ENCODE measurements at regions not wholly inside any gene's neighbourhood (a gene's known extent, or its start where the extent isn't known, plus 50 kb on each side); places are given as distances from the start of the nearest gene placed in this dataset.
"Not testable (repeated sequence)": the region's sequence is repeated elsewhere in the genome, so short reads cannot be mapped to it uniquely, and the experiment has no call there.

DNA sequence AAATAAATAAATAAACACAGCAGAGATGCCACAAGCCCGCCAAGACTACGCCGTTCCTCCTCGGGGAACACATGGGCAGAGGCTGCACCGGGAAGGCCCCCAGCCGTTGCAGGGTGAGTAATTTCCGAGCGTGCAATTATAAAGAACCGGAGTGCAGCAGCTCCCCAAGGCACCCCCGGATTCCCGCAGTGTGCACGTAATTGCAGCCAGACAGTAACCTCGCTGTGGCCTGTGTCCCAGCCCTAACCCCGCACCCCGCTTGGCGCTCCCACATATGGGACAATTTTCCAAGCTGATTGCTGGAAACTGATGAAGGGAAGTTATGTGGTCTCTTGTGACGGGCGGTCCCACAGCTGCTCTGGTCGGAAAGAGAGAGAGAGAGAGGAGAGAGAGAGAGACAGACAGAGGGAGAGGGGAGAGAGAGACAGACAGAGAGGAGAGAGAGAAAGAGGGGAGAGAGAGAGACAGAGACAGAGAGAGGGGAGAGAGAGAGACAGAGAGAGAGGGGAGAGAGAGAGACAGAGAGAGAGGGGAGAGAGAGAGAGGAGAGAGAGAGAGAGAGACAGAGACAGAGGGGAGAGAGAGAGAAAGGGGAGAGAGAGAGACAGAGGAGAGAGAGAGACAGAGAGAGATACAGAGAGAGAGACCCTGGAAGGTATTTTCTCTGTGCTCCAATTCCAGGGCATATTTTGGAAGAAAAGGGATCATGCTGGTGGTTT lies 275.4 kb downstream of the SHOX start:
- DNase-seq (ENCODE audit: low read depth in 2 of 2), result no peak

GRCh38 chrX:903116-903515 lies 272.5 kb downstream of the SHOX start:
- DNase-seq (ENCODE audit: low read depth in 2 of 2), result no peak

GRCh38 chrX:896256-896655 lies 265.7 kb downstream of the SHOX start:
- DNase-seq (ENCODE audit: low read depth in 2 of 2), result no peak

GRCh38 chrX:889966-890651 lies 259.5 kb downstream of the SHOX start:
- no peak for DNase-seq (ENCODE audit: low read depth in 2 of 2)

DNA sequence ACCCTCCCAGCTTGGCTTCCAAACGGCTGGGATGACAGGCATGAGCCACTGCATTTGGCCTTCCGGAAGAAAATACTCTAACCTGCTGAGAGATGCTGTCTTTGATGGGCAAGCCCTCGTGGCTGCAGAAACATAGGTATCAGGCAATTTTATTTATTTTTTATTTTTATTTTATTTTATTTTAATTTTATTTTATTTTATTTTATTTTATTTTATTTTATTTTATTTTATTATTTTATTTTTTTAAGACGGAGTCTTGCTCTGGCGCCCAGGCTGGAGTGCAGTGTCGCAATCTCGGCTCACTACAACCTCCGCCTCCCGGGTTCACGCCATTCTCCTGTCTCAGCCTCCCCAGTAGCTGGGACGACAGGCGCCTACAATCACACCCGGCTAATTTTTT lies 257.1 kb downstream of the SHOX start:
- DNase-seq (ENCODE audit: low read depth in 2 of 2), result not testable (repeated sequence)

DNA sequence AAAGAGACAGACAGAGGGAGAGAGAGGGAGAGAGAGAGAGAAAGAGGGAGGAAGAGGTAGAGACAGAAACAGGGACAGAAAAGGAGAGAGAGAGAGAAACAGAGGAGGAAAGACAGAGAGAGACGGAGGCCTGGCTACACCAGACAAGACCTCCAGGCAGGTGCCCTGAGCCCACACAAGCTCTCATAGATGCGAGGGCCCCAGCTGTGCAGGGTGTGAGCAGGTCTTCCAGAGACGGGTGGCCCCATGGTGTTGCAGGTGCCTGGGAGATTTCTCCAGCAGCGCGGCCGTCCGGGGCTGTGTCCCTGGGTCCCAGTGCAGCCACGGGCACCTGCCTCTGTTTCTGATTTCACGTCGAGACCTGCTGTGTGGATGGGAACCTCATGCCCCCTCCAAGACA lies 253.0 kb downstream of the SHOX start:
- no peak for DNase-seq (ENCODE audit: low read depth in 2 of 2)

DNA sequence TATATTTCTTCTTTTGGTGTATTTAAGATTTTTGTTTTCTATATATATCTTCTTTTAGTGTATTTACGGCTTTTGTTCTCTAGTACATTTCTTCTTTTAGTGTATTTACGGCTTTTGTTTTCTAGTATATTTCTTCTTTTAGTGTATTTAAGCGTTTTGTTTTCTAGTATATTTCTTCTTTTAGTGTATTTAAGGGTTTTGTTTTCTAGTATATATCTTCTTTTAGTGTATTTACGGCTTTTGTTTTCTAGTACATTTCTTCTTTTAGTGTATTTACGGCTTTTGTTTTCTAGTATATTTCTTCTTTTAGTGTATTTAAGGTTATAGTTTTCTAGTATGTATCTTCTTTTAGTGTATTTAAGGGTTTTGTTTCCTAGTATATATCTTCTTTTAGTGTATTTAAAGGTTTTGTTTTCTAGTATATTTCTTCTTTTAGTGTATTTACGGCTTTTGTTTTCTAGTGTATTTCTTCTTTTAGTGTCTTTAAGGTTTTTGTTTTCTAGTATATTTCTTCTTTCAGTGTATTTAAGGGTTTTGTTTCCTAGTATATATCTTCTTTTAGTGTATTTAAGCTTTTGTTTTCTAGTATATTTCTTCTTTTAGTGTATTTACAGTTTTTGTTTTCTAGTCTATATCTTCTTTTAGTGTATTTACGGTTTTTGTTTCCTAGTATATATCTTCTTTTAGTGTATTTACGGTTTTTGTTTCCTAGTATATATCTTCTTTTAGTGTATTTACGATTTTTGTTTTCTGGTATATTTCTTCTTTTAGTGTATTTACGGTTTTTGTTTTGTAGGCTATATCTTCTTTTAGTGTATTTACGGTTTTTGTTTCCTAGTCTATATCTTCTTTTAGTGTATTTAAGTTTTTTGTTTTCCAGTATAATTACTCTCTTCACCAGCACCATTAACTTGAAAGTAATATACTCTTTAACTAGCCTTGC lies 249.4 kb downstream of the SHOX start:
- DNase-seq (ENCODE audit: low read depth in 2 of 2), result not testable (repeated sequence)

- no peak for DNase-seq (ENCODE audit: low read depth in 2 of 2)
Observed at GRCh38 chrX:874061-874460, 243.5 kb downstream of the SHOX start.

GRCh38 chrX:873016-873415 lies 242.4 kb downstream of the SHOX start:
- DNase-seq (ENCODE audit: low read depth in 2 of 2), result no peak

DNA sequence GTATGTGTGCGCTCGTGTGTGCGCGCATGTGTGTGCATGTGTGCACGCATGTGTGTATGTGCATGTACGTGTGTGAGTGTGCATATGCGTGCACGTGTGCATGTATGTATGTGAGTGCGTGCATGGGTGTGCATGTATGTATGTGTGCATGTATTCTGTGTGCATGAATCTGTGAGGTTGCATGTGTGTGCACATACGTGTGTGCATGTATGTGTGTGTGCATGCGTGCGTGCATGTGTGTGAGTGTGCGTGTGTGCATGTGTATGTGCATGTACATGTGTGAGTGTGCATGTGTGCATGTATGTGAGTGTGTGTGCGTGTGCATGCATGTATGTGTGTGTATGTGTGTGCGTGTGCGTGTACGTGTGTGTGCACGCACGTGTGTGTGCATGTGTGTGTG lies 241.5 kb downstream of the SHOX start:
- DNase-seq (ENCODE audit: low read depth in 2 of 2), result no peak

DNA sequence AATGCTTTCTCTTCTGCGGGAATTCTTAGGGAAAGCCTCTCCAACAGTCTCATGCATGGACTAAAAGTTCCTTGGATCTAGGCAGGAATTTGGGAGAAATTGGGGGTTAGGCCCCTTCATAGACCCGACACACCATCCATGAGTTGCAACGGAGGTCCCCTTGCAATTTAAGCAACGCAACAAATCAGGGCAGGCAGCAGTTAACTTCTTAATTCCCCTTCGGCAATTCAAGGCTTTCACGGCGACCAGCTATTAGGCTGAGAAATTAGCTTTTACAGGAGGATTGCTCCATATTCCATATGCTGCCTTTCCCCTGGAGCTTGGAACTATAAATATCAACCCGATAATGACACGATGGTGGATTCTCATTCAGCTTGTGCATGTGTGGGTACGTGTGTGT lies 241.0 kb downstream of the SHOX start:
- no peak for DNase-seq (ENCODE audit: low read depth in 2 of 2)

DNA sequence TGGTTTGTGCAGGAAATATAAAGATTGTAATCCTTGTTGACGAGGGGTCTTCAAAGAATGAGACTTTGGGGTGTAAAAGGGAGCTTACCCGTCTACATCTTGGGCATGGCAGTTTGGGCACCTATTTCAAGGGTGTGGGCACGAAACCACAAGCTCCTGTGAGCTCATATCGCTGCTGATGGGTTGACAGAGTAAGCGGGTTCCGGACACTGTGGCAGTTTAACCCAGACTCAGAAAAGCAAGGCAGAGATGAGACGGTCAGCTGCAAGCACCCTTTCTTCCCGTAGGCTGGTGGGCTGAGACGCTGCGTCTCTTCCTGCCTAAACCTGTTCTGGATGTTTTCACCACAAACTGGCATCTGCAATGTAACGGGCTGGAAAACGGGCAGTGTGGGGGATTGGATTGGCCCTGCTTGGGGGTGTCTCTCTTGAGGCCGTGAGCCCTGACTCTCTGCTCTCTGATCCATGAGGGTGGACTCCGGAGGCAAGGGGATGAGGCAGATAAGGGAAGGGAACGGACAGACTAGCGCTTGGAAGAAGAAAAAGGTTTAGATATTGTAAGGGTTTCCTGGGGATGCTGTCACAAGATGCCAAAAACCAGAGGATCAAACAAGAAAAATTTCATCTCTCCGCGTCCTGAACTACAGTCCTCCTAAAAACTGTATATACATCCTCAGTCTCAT lies 237.5 kb downstream of the SHOX start:
- DNase-seq (ENCODE audit: low read depth in 2 of 2), result no peak

DNA sequence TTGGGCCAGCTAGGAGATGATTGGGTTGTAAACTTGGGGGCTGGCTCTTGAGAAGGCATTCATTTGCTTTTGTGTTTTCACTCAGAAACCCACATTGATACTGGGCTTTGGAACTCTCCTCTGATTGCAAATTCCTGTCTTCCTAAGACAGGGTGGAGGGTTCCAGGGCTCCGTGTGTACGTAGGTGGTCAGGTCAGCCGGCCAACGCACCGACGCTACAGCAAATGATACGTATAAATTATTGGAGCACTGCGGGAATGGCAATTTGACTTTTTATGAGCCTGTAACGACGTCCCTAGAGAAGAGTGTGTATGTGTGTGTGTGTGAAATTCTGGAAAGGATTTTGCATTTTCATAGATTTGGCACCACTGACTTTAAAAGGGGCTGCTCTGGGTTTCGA lies 236.9 kb downstream of the SHOX start:
- DNase-seq (ENCODE audit: low read depth in 2 of 2), result no peak

- no peak for DNase-seq (ENCODE audit: low read depth in 2 of 2)
Observed at GRCh38 chrX:866441-866990, 235.9 kb downstream of the SHOX start.

DNA sequence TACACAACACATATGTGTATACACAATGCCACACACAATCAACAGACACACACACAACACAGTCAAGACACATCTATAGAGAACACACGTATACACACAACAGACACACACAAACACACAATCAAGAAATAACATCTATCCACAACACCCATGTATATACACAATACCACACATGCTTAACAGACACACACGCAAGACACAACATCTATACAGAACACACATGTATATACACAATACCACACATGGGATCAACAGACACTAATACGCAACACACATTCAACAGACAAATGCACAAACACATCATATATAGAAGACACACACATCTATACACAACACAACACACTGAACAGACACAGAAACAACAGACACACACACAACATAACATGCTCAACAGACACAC lies 234.8 kb downstream of the SHOX start:
- no peak for DNase-seq (ENCODE audit: low read depth in 2 of 2)

- DNase-seq (ENCODE audit: low read depth in 2 of 2), result no peak
Observed at GRCh38 chrX:861921-862320, 231.3 kb downstream of the SHOX start.

GRCh38 chrX:861340-861890 lies 230.8 kb downstream of the SHOX start:
- DNase-seq (ENCODE audit: low read depth in 2 of 2), result no peak

GRCh38 chrX:859329-859728 lies 228.7 kb downstream of the SHOX start:
- DNase-seq (ENCODE audit: low read depth in 2 of 2), result no peak

- DNase-seq (ENCODE audit: low read depth in 2 of 2), result no peak
Observed at GRCh38 chrX:858542-859078, 228.0 kb downstream of the SHOX start.

- no peak for DNase-seq (ENCODE audit: low read depth in 2 of 2)
Observed at GRCh38 chrX:857376-857775, 226.8 kb downstream of the SHOX start.

Data from dermis microvascular lymphatic vessel endothelial cell (primary cell).